K562 (cell line): ENCODE measurements at regions not wholly inside any gene's neighbourhood (a gene's known extent, or its start where the extent isn't known, plus 50 kb on each side); places are given as distances from the start of the nearest gene placed in this dataset.

ENCODE experiments used
- ATAC-seq: fragments of 200-7000 bp; cut with Tn5 transposase; 3 replicates; pipeline ENCODE4 v1.9.1; 2020; ENCODE audit warnings: moderate library complexity
- BruUV-seq: library from RNA; stranded (reverse); fragments of 400-500 nt; replicated peaks from 2 replicates; lab custom pipeline; 2021; lab: Mats Ljungman, UMichigan
- CTCF ChIA-PET: fragments of 300-600 bp; formaldehyde crosslinking; extraction: SDS; loops from one replicate; lab custom pipeline; 2021; ENCODE audit warnings: low intra/inter-chr PET ratio; lab: Yijun Ruan, JAX
- POLR2A ChIA-PET: fragments of 300-600, 350-650 bp; sonication (Branson Sonifier 250); formaldehyde crosslinking; extraction: SDS; loops from one replicate; lab custom pipeline; 2021; ENCODE audit warnings: antibody characterized with exemption, inconsistent platforms; lab: Yijun Ruan, JAX
- DNase-seq, 4 experiments: peaks; one replicate each; pipeline versions ENCODE4 v3.0.0 to v3.0.0-alpha.2; 2011 to 2018; ENCODE audit warnings: low spot score in 3 of 4, mixed read lengths in 3 of 4; ENCODE audit errors: extremely low read depth in 1 of 4
- FAIRE-seq: peaks from 2 replicates; lab custom pipeline; 2011; peaks lifted over from hg19 to GRCh38; lab: Jason Lieb, UNC
- H2AFZ ChIP-seq: 2 replicates; pipeline ENCODE4 v1.6.0; 2011; ENCODE audit warnings: low read depth, low read length, control low read depth, inconsistent platforms
- H3K27ac ChIP-seq: fragments of 200-600 bp; 3 replicates; pipeline ENCODE4 v1.8.0; 2011; ENCODE audit warnings: low read depth, mild to moderate bottlenecking, control low read depth, inconsistent platforms, low read length, moderate library complexity, mixed read lengths; ENCODE audit errors: extremely low read depth
- H3K27me3 ChIP-seq, 2 experiments: fragments of 300-600 bp in 1 of 2; 2 replicates in 1 of 2; 3 replicates in 1 of 2; pipeline versions ENCODE4 v1.6.0 to v1.8.0; 2011; ENCODE audit warnings: inconsistent platforms in 2 of 2, low read length in 2 of 2, mild to moderate bottlenecking in 1 of 2, mixed read lengths in 1 of 2, moderate library complexity in 1 of 2; ENCODE audit not compliant: control insufficient read depth in 2 of 2, insufficient read depth in 2 of 2
- H3K36me3 ChIP-seq: fragments of 300-600 bp; 3 replicates; pipeline ENCODE4 v1.8.0; 2011; ENCODE audit warnings: mild to moderate bottlenecking, low read length, inconsistent platforms; ENCODE audit not compliant: control insufficient read depth, insufficient read depth
- H3K4me1 ChIP-seq, 2 experiments: fragments of 200-600 bp in 1 of 2; replicated peaks in 1 of 2; 2 replicates in 1 of 2; 3 replicates in 1 of 2; pipeline versions ENCODE4 v1.5.1 to v1.8.0; 2011; ENCODE audit warnings: inconsistent platforms in 2 of 2, low read length in 2 of 2, mild to moderate bottlenecking in 1 of 2, mixed read lengths in 1 of 2, moderate library complexity in 1 of 2; ENCODE audit not compliant: control insufficient read depth in 2 of 2, insufficient read depth in 2 of 2
- H3K4me2 ChIP-seq: 2 replicates; pipeline ENCODE4 v1.6.1; 2011; ENCODE audit warnings: low read length, control low read depth, inconsistent platforms, mixed read lengths; ENCODE audit not compliant: insufficient read depth
- H3K4me3 ChIP-seq: fragments of 200-600 bp; sonication (generic), shearing (Covaris generic); 2 replicates; pipeline ENCODE4 v1.5.1; 2016; ENCODE audit warnings: control low read depth, inconsistent platforms
- H3K79me2 ChIP-seq: fragments of 200-600 bp; 3 replicates; pipeline ENCODE4 v1.8.0; 2011; ENCODE audit warnings: low read length, inconsistent platforms; ENCODE audit not compliant: control insufficient read depth, insufficient read depth
- H3K9ac ChIP-seq, 2 experiments: 2 replicates each; pipeline versions ENCODE4 v1.6.0 to v1.6.1; 2011; ENCODE audit warnings: low read depth in 2 of 2, low read length in 2 of 2, control low read depth in 1 of 2, inconsistent platforms in 1 of 2, mild to moderate bottlenecking in 1 of 2, mixed read lengths in 1 of 2; ENCODE audit not compliant: insufficient read depth in 1 of 2
- H3K9me1 ChIP-seq: one replicate; pipeline ENCODE4 v1.6.0; 2011; ENCODE audit warnings: inconsistent platforms, mild to moderate bottlenecking, low read length, moderate library complexity; ENCODE audit not compliant: control insufficient read depth, insufficient read depth
- H3K9me3 ChIP-seq: replicated peaks from 2 replicates; pipeline ENCODE4 v1.5.1; 2011; ENCODE audit warnings: low read depth, low read length, inconsistent platforms; ENCODE audit not compliant: control insufficient read depth, insufficient read depth
- H4K20me1 ChIP-seq: replicated peaks from 2 replicates; pipeline ENCODE4 v1.6.1; 2011; ENCODE audit warnings: low read length, inconsistent platforms, mixed read lengths; ENCODE audit not compliant: control insufficient read depth, insufficient read depth
- BRD9 ChIP-seq: fragments of 450-650 bp; IDR thresholded peaks from 2 replicates; pipeline ENCODE4 v1.6.1; 2018; ENCODE audit warnings: low read depth; ENCODE audit not compliant: partially characterized antibody
- EWSR1 ChIP-seq: fragments of 450-650 bp; IDR thresholded peaks from 2 replicates; pipeline ENCODE4 v1.6.1; 2018; ENCODE audit warnings: borderline replicate concordance, mild to moderate bottlenecking, low read depth, moderate library complexity; ENCODE audit not compliant: partially characterized antibody
- HMG20A ChIP-seq: fragments of 450-650 bp; formaldehyde crosslinking; conservative IDR thresholded peaks from 2 replicates; pipeline ENCODE4 v1.4.0; 2020; ENCODE audit warnings: mild to moderate bottlenecking, mixed read lengths
- MCM5 ChIP-seq: fragments of 450-650 bp; IDR thresholded peaks from 2 replicates; pipeline ENCODE4 v1.6.1; 2016; ENCODE audit warnings: low read depth
- ZNF175 ChIP-seq: fragments of 200-800 bp; sonication (Bioruptor generic); IDR thresholded peaks from 2 replicates; pipeline ENCODE4 v1.6.1; 2016; ENCODE audit warnings: low read depth, mild to moderate bottlenecking, missing genetic modification characterization, missing compliant biosample characterization
- ZNF354B ChIP-seq: fragments of 250-450 bp; sonication (Bioruptor Pico); IDR thresholded peaks from 2 replicates; pipeline ENCODE4 v1.4.0; 2020
- WGBS: fragments of 100-300 bp; shearing (Covaris generic); methylation state at CpG from one replicate; pipeline ENCODE4 v1.1.6; 2016; ENCODE audit warnings: low coverage, mixed read lengths; ENCODE audit not compliant: insufficient coverage; ENCODE audit errors: missing lambda C conversion rate; 5-methylcytosine and 5-hydroxymethylcytosine counted together
- in situ Hi-C: fragments of 300-500 bp; cut with MboI; formaldehyde crosslinking; loops from 4 replicates; pipeline ENCODE4 v1.15.0; 2018; ENCODE audit warnings: inconsistent platforms, mixed read lengths
- intact Hi-C: fragments of 100-400 bp; cut with micrococcal nuclease; formaldehyde crosslinking; loops from 2 replicates; pipeline ENCODE4 v1.14.2; 2022
- TF ChIP-seq, protein P1 (sequence below): IDR thresholded peaks from 3 replicates; pipeline ENCODE4 v1.6.1; 2011; ENCODE audit warnings: borderline replicate concordance, mild to moderate bottlenecking, moderate library complexity; ENCODE audit not compliant: insufficient read length; ENCODE audit errors: extremely low read depth

DNA sequence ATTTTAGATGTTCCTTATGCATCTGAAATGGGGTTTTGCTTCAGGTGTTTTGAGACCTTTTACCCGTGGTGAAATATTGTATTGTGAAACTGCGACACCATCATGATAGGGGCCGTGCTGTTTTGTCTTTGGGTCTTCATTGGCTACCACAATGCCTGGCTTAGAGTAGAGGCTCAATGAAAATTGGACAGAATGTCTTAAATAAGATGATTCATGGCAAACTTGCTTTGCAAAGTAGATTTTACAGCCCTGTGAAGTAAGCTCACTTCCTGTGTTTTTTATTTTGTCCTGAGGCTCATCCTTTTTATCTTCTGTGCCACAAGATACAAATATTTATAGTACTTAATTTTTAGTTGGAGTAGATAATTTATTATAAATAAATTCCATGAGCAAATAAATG lies 111.3 kb upstream of the FRMD6 start:
- no peak overlapping the region for H2AFZ ChIP-seq
- H3K9me3 ChIP-seq, result no peaks in the 10 kb centered on the region
- POLR2A ChIA-PET, result no interaction called here
- FAIRE-seq (no peak), DNase-seq (no peak)
- intact Hi-C loops, result no loop called here
- no peaks in the 10 kb centered on the region for H3K9me1 ChIP-seq
- H3K27ac ChIP-seq, result no peak overlapping the region
- 4% methylated on average over 3 of the region's 3 CpGs for WGBS
- no peaks in the 10 kb centered on the region for H3K4me1 ChIP-seq
- H3K4me2 ChIP-seq, result no peak overlapping the region
- no peaks in the 10 kb centered on the region for H4K20me1 ChIP-seq
- no peaks in the 10 kb centered on the region for H3K79me2 ChIP-seq
- BruUV-seq, result no TSS peak
- TF ChIP-seq HMG20A, result no peak
- no peak for TF ChIP-seq BRD9
- TF ChIP-seq EWSR1, result no peak
- no peak for TF ChIP-seq ZNF175 (CRISPR knock-in tag)
- TF ChIP-seq, all 486 proteins: peak for 0
- no peak for ATAC-seq
- no peak overlapping the region for H3K4me3 ChIP-seq
- CTCF ChIA-PET, result no interaction called here
- no peaks in the 10 kb centered on the region for H3K27me3 ChIP-seq
- no peak overlapping the region for H3K9ac ChIP-seq
- no peaks in the 10 kb centered on the region for H3K36me3 ChIP-seq
- in situ Hi-C loops, result no loop called here

DNA sequence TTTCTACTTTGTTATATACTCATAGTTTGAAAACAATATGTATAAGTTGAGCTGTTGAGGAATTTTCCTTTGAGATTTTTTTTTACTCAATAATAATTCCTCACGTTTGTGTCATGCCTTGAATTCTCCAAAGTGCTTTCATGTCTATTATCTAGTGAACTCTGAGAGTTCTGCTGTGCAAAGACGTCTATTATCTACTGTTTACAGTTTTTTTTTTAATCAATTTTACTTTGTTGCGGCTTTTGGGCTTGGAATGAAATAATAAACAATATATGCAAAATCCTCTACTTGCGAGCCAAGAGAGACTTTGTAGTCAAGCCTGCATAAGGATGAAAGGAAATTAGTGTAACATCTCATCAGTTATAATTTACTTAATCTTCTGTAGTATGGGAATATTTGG lies 107.2 kb upstream of the FRMD6 start:
- no peaks in the 10 kb centered on the region for H3K4me1 ChIP-seq
- H3K9me3 ChIP-seq, result no peaks in the 10 kb centered on the region
- no peaks in the 10 kb centered on the region for H3K36me3 ChIP-seq
- H4K20me1 ChIP-seq, result no peaks in the 10 kb centered on the region
- DNase-seq (no peak), ATAC-seq (no peak), FAIRE-seq (no peak)
- no peak overlapping the region for H2AFZ ChIP-seq
- H3K27ac ChIP-seq, result no peak overlapping the region
- H3K9me1 ChIP-seq, result no peaks in the 10 kb centered on the region
- no peak overlapping the region for H3K9ac ChIP-seq
- no peaks in the 10 kb centered on the region for H3K79me2 ChIP-seq
- ChIA-PET CTCF (no interaction called here), POLR2A (no interaction called here)
- no peak overlapping the region for H3K4me3 ChIP-seq
- no peaks in the 10 kb centered on the region for H3K27me3 ChIP-seq
- BruUV-seq, result no TSS peak
- intact Hi-C loops (no loop called here), in situ Hi-C loops (no loop called here)
- no peak overlapping the region for H3K4me2 ChIP-seq
- 2% methylated on average over 4 of the region's 4 CpGs for WGBS
- TF ChIP-seq MCM5 (no peak), ZNF354B (CRISPR knock-in tag) (no peak)
- TF ChIP-seq, protein P1, sequence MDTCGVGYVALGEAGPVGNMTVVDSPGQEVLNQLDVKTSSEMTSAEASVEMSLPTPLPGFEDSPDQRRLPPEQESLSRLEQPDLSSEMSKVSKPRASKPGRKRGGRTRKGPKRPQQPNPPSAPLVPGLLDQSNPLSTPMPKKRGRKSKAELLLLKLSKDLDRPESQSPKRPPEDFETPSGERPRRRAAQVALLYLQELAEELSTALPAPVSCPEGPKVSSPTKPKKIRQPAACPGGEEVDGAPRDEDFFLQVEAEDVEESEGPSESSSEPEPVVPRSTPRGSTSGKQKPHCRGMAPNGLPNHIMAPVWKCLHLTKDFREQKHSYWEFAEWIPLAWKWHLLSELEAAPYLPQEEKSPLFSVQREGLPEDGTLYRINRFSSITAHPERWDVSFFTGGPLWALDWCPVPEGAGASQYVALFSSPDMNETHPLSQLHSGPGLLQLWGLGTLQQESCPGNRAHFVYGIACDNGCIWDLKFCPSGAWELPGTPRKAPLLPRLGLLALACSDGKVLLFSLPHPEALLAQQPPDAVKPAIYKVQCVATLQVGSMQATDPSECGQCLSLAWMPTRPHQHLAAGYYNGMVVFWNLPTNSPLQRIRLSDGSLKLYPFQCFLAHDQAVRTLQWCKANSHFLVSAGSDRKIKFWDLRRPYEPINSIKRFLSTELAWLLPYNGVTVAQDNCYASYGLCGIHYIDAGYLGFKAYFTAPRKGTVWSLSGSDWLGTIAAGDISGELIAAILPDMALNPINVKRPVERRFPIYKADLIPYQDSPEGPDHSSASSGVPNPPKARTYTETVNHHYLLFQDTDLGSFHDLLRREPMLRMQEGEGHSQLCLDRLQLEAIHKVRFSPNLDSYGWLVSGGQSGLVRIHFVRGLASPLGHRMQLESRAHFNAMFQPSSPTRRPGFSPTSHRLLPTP, result no peak
